ENCODE measurements at regions not wholly inside any gene's neighbourhood (a gene's known extent, or its start where the extent isn't known, plus 50 kb on each side); places are given as distances from the start of the nearest gene placed in this dataset.

DNA sequence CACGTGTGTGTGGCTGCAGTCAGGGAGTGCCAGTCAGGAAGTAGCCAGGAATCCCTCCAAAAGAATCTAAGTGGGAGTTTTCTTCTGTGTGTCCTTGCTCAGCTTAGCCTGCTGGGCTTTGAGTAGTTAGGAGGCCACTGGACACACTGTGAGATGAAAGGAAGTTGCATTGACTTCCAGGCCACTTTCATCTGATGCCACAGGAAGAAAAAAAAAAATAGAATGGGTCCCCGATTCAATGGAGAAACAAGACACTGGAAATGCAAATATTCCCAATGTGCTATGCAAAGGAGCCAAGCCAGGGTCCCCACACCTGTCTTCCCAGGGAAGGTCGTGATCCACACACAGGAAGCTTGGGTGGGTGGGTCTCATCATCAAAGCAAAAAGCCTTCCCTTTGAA, 95.6 kb upstream of the E2F8 start:
- TF ChIP-seq, protein P1, sequence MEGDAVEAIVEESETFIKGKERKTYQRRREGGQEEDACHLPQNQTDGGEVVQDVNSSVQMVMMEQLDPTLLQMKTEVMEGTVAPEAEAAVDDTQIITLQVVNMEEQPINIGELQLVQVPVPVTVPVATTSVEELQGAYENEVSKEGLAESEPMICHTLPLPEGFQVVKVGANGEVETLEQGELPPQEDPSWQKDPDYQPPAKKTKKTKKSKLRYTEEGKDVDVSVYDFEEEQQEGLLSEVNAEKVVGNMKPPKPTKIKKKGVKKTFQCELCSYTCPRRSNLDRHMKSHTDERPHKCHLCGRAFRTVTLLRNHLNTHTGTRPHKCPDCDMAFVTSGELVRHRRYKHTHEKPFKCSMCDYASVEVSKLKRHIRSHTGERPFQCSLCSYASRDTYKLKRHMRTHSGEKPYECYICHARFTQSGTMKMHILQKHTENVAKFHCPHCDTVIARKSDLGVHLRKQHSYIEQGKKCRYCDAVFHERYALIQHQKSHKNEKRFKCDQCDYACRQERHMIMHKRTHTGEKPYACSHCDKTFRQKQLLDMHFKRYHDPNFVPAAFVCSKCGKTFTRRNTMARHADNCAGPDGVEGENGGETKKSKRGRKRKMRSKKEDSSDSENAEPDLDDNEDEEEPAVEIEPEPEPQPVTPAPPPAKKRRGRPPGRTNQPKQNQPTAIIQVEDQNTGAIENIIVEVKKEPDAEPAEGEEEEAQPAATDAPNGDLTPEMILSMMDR (IDR thresholded peaks at IDR 0.05; ENCODE audit: poor library complexity) = no peak
- no peak for TF ChIP-seq EZH2 (IDR thresholded peaks at IDR 0.05; ENCODE audit: borderline replicate concordance)
- no peak for TF ChIP-seq EZH2phosphoT487 (IDR thresholded peaks at IDR 0.05; ENCODE audit: low read depth, severe bottlenecking, unreplicated experiment)
